Glutamatergic neuron (in vitro differentiated cells): ENCODE measurements at regions not wholly inside any gene's neighbourhood (a gene's known extent, or its start where the extent isn't known, plus 50 kb on each side); places are given as distances from the start of the nearest gene placed in this dataset.

Experiments
- DNase-seq: peaks from one replicate; pipeline ENCODE4 v3.0.0; 2022
- H3K27ac Mint-ChIP-seq: one replicate; pipeline ENCODE4 v1.8.0; 2020; ENCODE audit warnings: mild to moderate bottlenecking, mixed read lengths, inconsistent platforms; ENCODE audit not compliant: unreplicated experiment
- H3K27me3 Mint-ChIP-seq: one replicate; pipeline ENCODE4 v1.8.0; 2020; ENCODE audit warnings: mild to moderate bottlenecking, moderate library complexity, mixed read lengths, inconsistent platforms; ENCODE audit not compliant: unreplicated experiment
- H3K36me3 Mint-ChIP-seq: one replicate; pipeline ENCODE4 v1.8.0; 2020; ENCODE audit warnings: mild to moderate bottlenecking, mixed read lengths, inconsistent platforms; ENCODE audit not compliant: unreplicated experiment
- H3K4me1 Mint-ChIP-seq: one replicate; pipeline ENCODE4 v1.8.0; 2020; ENCODE audit warnings: mild to moderate bottlenecking, low read depth, mixed read lengths, inconsistent platforms; ENCODE audit not compliant: unreplicated experiment
- H3K4me3 Mint-ChIP-seq: one replicate; pipeline ENCODE4 v1.8.0; 2020; ENCODE audit warnings: mild to moderate bottlenecking, mixed read lengths, inconsistent platforms; ENCODE audit not compliant: unreplicated experiment
- H3K9me3 Mint-ChIP-seq: one replicate; pipeline ENCODE4 v1.8.0; 2020; ENCODE audit warnings: mild to moderate bottlenecking, moderate library complexity, mixed read lengths, inconsistent platforms; ENCODE audit not compliant: unreplicated experiment
- TF ChIP-seq, protein P1 (sequence below): fragments of 200-600 bp; sonication (generic); IDR thresholded peaks from one replicate; pipeline ENCODE4 v1.5.0; 2021; ENCODE audit not compliant: partially characterized antibody, unreplicated experiment

DNA sequence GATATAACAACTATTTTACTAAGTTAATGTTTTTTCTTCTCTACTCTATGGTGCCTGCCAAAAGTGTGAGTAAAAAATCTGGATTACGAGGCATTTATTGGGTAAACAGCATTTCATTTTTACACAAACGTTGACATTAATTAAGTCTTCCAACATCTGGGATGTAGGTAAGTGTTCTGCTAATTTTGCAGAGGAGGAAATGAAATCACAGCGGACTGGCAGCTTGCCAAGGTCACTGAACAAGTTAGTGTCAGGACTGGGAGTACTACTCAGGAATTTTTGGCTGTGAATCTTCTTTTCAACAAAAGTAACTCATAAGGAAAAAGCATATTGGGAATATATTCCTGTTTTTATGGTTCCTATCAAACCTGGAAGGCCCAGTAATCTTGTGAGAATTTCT lies 612.1 kb upstream of the FZD8 start:
- no peaks in the 10 kb centered on the region for H3K36me3 Mint-ChIP-seq
- no peak overlapping the region for H3K27ac Mint-ChIP-seq
- TF ChIP-seq, protein P1, sequence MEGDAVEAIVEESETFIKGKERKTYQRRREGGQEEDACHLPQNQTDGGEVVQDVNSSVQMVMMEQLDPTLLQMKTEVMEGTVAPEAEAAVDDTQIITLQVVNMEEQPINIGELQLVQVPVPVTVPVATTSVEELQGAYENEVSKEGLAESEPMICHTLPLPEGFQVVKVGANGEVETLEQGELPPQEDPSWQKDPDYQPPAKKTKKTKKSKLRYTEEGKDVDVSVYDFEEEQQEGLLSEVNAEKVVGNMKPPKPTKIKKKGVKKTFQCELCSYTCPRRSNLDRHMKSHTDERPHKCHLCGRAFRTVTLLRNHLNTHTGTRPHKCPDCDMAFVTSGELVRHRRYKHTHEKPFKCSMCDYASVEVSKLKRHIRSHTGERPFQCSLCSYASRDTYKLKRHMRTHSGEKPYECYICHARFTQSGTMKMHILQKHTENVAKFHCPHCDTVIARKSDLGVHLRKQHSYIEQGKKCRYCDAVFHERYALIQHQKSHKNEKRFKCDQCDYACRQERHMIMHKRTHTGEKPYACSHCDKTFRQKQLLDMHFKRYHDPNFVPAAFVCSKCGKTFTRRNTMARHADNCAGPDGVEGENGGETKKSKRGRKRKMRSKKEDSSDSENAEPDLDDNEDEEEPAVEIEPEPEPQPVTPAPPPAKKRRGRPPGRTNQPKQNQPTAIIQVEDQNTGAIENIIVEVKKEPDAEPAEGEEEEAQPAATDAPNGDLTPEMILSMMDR, result no peak
- H3K4me1 Mint-ChIP-seq, result peaks cover 6% of the 10 kb centered on the region
- H3K4me3 Mint-ChIP-seq, result no peak overlapping the region
- H3K9me3 Mint-ChIP-seq, result peaks cover 5% of the 10 kb centered on the region
- H3K27me3 Mint-ChIP-seq, result no peaks in the 10 kb centered on the region
- DNase-seq, result no peak

DNA sequence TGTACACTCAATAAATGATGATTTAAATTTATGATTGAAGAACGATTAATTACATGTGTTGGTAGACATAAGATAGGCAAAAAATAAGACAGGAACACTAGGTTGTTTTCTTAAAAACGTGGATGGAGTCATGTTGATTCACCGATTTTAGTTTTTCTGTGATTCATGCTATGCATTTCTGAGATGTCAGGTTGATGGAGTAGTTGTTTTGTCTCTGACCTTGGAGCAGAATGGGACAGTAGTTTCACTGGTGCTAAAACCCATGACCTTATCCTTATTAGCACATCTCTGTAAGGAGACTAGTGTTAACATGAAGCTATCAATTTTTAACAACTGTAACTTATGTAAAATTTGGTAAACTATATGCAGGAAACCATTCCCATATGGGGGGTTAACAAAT lies 611.6 kb upstream of the FZD8 start:
- H3K4me1 Mint-ChIP-seq, result peaks cover 6% of the 10 kb centered on the region

DNA sequence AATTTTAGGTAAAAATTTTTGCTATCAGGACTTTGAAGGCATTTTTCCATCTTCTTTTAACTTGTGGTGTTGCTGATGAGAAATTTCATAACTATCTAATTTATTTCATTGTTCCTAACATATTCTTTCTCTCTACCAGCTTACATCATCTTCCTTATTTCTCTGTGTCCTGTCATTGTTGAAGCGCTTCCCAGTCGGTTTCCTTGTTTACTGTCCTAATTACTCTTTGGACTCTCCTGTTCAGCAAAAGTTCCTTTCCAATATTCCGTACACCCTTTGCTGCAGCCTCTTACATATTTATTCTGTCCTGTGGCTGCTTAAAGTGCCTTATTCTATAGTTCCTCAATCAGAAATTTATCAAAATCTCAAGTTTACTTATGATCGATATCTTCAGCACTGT lies 609.0 kb upstream of the FZD8 start:
- Mint-ChIP-seq H3K9me3 (peaks cover 4% of the 10 kb centered on the region), H3K4me1 (peaks cover 4% of the 10 kb centered on the region), H3K27ac (no peak overlapping the region)

More for the DNA sequence above, 611.6 kb upstream of the FZD8 start:
- DNase-seq, result no peak
- no peaks in the 10 kb centered on the region for H3K36me3 Mint-ChIP-seq
- H3K27me3 Mint-ChIP-seq, result no peaks in the 10 kb centered on the region
- peaks cover 5% of the 10 kb centered on the region for H3K9me3 Mint-ChIP-seq
- TF ChIP-seq, protein P1, result no peak
- no peak overlapping the region for H3K4me3 Mint-ChIP-seq
- H3K27ac Mint-ChIP-seq, result no peak overlapping the region

DNA sequence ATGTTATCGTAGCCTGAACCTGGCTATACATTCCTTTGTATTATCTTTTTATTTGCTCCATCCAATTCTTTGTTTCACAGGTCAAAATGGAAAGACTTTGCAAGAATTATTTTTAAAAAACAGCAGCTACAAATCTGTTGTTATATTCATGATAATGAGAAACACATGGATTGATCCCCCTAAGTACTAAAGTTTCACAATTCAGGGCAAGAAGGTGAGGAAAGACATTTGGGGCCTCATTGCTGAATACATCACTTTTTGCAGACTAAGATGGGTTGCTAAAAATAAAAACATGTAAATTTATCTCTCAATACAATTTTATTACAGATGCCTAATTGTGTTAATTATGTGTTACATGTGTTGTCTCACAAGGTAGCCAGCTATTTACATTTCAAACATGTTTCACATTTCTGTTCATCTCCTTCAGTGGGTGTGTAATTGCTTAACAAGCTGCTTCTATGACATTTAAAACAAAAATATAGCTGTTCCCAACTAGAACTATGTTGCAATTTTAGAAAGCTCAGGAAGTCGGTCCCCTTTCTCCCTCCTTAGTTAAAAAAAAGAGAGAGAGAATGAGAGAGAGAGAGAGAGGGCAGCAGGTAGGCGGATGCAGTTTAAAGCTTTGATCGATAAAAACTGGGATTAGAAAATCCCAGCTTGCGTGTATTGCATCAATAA lies 606.3 kb upstream of the FZD8 start:
- H3K27me3 Mint-ChIP-seq, result no peaks in the 10 kb centered on the region
- no peak overlapping the region for H3K27ac Mint-ChIP-seq
- no peak for DNase-seq
- H3K36me3 Mint-ChIP-seq, result no peaks in the 10 kb centered on the region
- no peak overlapping the region for H3K4me3 Mint-ChIP-seq
- no peaks in the 10 kb centered on the region for H3K4me1 Mint-ChIP-seq
- H3K9me3 Mint-ChIP-seq, result peaks cover 2% of the 10 kb centered on the region
- TF ChIP-seq, protein P1, result no peak

More for the DNA sequence above, 609.0 kb upstream of the FZD8 start:
- DNase-seq, result no peak
- TF ChIP-seq, protein P1, result no peak
- Mint-ChIP-seq H3K27me3 (no peaks in the 10 kb centered on the region), H3K4me3 (no peak overlapping the region), H3K36me3 (no peaks in the 10 kb centered on the region)

DNA sequence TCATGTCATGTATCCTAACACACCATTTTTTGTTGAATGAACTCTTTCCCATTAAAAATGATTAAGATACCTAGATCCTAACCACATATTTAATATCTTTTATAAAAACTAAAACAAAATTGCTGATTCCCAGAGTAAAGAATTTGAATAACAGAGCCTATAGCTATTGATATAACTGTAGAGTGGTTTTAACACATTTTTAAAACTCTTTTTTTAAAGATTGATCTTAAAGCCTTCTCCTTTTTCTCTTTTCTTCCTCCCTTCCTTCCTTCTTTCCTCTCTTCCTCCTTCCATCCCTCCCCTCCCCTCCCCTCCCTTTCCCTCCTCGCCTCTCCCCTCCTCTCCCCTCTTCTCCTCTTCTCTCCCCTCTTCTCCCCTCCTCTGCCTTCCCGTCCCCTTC lies 605.4 kb upstream of the FZD8 start:
- peaks cover 2% of the 10 kb centered on the region for H3K9me3 Mint-ChIP-seq
- no peaks in the 10 kb centered on the region for H3K27me3 Mint-ChIP-seq
- H3K4me3 Mint-ChIP-seq, result no peak overlapping the region
- TF ChIP-seq, protein P1, result no peak
- no peak for DNase-seq
- H3K27ac Mint-ChIP-seq, result no peak overlapping the region
- H3K36me3 Mint-ChIP-seq, result no peaks in the 10 kb centered on the region
- no peaks in the 10 kb centered on the region for H3K4me1 Mint-ChIP-seq
